HFFc6 (cell line): ENCODE measurements at regions not wholly inside any gene's neighbourhood (a gene's known extent, or its start where the extent isn't known, plus 50 kb on each side); places are given as distances from the start of the nearest gene placed in this dataset.

Experiments
- DNase-seq: peaks from one replicate; pipeline ENCODE4 v3.0.0-alpha.2; 2018
- H3K27ac Mint-ChIP-seq: 2 replicates; pipeline ENCODE4 v1.8.0; 2020; ENCODE audit warnings: mild to moderate bottlenecking, mixed read lengths
- H3K27me3 Mint-ChIP-seq: 2 replicates; pipeline ENCODE4 v1.8.0; 2021; ENCODE audit warnings: mild to moderate bottlenecking, moderate library complexity, mixed read lengths; ENCODE audit not compliant: insufficient read depth
- H3K36me3 Mint-ChIP-seq: 2 replicates; pipeline ENCODE4 v1.8.0; 2021; ENCODE audit warnings: low read depth, mixed read lengths
- H3K4me1 Mint-ChIP-seq: 2 replicates; pipeline ENCODE4 v1.8.0; 2020; ENCODE audit warnings: low read depth, mixed read lengths
- H3K4me3 Mint-ChIP-seq: 2 replicates; pipeline ENCODE4 v1.8.0; 2020; ENCODE audit warnings: mild to moderate bottlenecking, moderate library complexity, mixed read lengths
- H3K9me3 Mint-ChIP-seq: 2 replicates; pipeline ENCODE4 v1.8.0; 2020; ENCODE audit warnings: mild to moderate bottlenecking, mixed read lengths
- TF ChIP-seq, protein P1 (sequence below): fragments of 200-600 bp; sonication (generic); IDR thresholded peaks from 2 replicates; pipeline ENCODE4 v1.5.0; 2021; ENCODE audit warnings: antibody characterized with exemption, mild to moderate bottlenecking

DNA sequence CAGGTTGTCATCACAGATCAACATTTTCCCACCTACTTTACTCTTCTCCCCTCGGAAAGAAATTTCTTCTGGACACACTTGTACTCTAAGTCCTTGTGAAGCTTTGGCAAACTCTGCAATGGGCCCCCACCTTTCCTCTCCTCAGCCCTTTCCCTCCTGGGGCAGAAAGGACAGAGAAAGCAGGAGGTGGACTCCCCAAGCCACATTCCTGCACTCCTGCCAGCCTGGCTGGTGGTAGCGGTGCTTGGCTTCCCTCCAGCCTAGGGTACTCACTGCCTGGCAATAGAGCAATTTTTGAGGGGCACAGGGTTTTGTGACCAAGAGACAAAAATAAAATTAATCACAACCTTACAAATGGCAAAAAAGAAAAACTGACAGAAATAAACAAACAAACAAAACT, 451.4 kb downstream of the ZSWIM6 start:
- TF ChIP-seq, protein P1, sequence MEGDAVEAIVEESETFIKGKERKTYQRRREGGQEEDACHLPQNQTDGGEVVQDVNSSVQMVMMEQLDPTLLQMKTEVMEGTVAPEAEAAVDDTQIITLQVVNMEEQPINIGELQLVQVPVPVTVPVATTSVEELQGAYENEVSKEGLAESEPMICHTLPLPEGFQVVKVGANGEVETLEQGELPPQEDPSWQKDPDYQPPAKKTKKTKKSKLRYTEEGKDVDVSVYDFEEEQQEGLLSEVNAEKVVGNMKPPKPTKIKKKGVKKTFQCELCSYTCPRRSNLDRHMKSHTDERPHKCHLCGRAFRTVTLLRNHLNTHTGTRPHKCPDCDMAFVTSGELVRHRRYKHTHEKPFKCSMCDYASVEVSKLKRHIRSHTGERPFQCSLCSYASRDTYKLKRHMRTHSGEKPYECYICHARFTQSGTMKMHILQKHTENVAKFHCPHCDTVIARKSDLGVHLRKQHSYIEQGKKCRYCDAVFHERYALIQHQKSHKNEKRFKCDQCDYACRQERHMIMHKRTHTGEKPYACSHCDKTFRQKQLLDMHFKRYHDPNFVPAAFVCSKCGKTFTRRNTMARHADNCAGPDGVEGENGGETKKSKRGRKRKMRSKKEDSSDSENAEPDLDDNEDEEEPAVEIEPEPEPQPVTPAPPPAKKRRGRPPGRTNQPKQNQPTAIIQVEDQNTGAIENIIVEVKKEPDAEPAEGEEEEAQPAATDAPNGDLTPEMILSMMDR = no peak
- no peak overlapping the region for H3K27ac Mint-ChIP-seq
- H3K4me3 Mint-ChIP-seq = no peak overlapping the region
- DNase-seq = no peak
- H3K27me3 Mint-ChIP-seq = peaks cover 3% of the 10 kb centered on the region
- H3K4me1 Mint-ChIP-seq = no peaks in the 10 kb centered on the region
- no peaks in the 10 kb centered on the region for H3K9me3 Mint-ChIP-seq
- no peaks in the 10 kb centered on the region for H3K36me3 Mint-ChIP-seq

GRCh38 chr5:61784341-61784740, 452.3 kb downstream of the ZSWIM6 start:
- Mint-ChIP-seq H3K27me3 (peaks cover 3% of the 10 kb centered on the region), H3K4me1 (no peaks in the 10 kb centered on the region), H3K9me3 (no peaks in the 10 kb centered on the region), H3K36me3 (no peaks in the 10 kb centered on the region), H3K27ac (no peak overlapping the region), H3K4me3 (no peak overlapping the region)
- TF ChIP-seq, protein P1 = no peak
- DNase-seq = no peak

DNA sequence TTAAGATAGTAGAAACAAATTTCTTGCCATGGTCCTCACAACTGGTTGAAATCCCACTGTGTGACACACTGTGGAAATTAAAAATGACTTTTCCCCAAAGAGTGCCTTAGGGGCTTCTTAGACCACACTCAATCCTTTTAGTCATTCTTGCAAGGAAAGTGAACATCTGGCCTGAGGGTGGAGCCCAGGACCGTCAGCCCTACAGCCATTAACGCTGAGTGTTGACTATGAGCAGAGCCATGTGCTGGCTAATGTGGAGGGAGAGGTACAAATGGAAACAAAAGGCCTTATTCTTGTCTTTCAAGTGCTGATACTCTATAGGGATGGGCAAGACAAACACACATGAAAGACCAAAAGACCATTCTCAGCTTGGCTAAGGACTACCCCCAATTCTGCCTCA, 456.5 kb downstream of the ZSWIM6 start:
- Mint-ChIP-seq H3K27me3 (peaks cover 3% of the 10 kb centered on the region), H3K36me3 (no peaks in the 10 kb centered on the region)

DNA sequence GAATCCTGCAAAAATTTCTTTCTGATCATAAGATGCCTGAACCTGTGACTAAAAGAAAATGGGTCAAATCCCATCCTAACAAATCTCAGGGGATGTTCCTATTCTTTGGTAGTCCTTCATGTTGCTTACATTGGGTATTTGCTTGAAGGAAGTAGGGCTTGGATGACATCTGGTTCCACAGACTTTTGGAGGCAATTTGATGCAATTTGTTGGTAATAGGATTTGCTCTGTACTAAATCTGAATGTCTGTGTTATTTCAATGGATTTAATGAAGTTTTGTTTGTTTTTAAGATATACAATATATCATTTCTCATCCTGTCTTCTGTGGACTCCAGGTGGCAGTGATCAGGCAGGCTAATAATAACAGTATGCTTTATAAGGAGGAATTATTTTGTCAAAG, 457.9 kb downstream of the ZSWIM6 start:
- Mint-ChIP-seq H3K4me1 (no peaks in the 10 kb centered on the region), H3K27me3 (peaks cover 3% of the 10 kb centered on the region), H3K36me3 (no peaks in the 10 kb centered on the region), H3K4me3 (no peak overlapping the region), H3K9me3 (no peaks in the 10 kb centered on the region), H3K27ac (no peak overlapping the region)
- DNase-seq = no peak
- TF ChIP-seq, protein P1 = no peak

More for the DNA sequence above, 456.5 kb downstream of the ZSWIM6 start:
- TF ChIP-seq, protein P1 = no peak
- no peak overlapping the region for H3K4me3 Mint-ChIP-seq
- no peaks in the 10 kb centered on the region for H3K9me3 Mint-ChIP-seq
- no peak for DNase-seq
- no peak overlapping the region for H3K27ac Mint-ChIP-seq
- H3K4me1 Mint-ChIP-seq = no peaks in the 10 kb centered on the region

DNA sequence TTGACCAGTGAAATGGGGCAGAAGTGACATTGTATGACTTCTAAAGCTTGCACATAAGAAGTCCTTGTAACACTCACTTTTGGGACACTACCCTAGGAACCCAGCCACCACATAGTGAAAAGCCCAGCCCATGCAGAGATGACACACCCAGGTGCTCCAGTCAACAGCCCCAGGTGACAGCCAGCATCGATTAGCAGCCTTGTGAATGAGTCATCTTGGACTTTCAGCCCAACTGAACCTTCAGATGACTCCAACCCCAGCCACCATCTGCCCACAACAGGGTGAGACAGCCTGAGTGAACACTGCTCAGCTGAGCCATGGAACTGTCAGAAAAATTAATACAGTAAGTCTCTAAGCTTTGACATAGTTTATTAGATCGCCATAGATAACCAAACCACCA, 458.6 kb downstream of the ZSWIM6 start:
- Mint-ChIP-seq H3K27ac (no peak overlapping the region), H3K4me1 (no peaks in the 10 kb centered on the region), H3K27me3 (peaks cover 1% of the 10 kb centered on the region; the same call in 1 of the 2 replicates), H3K36me3 (no peaks in the 10 kb centered on the region), H3K4me3 (no peak overlapping the region), H3K9me3 (no peaks in the 10 kb centered on the region)
- TF ChIP-seq, protein P1 = no peak
- DNase-seq = no peak

GRCh38 chr5:61796773-61797172, 464.7 kb downstream of the ZSWIM6 start:
- no peaks in the 10 kb centered on the region for H3K36me3 Mint-ChIP-seq
- H3K27ac Mint-ChIP-seq = no peak overlapping the region
- no peak overlapping the region for H3K4me3 Mint-ChIP-seq
- H3K4me1 Mint-ChIP-seq = no peaks in the 10 kb centered on the region
- TF ChIP-seq, protein P1 = no peak
- H3K27me3 Mint-ChIP-seq = peaks cover 7% of the 10 kb centered on the region
- DNase-seq = no peak
- H3K9me3 Mint-ChIP-seq = no peaks in the 10 kb centered on the region
